Body of pancreas (tissue), 4 donors: ENCODE measurements at regions not wholly inside any gene's neighbourhood (a gene's known extent, or its start where the extent isn't known, plus 50 kb on each side); places are given as distances from the start of the nearest gene placed in this dataset.

Experiments used
- CTCF ChIP-seq, 7 experiments: fragments of 450-650 bp in 4 of 7; fragments of 200-600 bp in 3 of 7; sonication (generic) in 3 of 7; IDR thresholded peaks; one replicate each; pipeline ENCODE4 v1.5.1; 2016 to 2019; ENCODE audit warnings: antibody characterized with exemption in 7 of 7
- POLR2A ChIP-seq, 3 donors: fragments of 450-650 bp; IDR thresholded peaks; one replicate each; pipeline ENCODE4 v1.6.1; 2016; ENCODE audit warnings: antibody characterized with exemption in 3 of 3, mild to moderate bottlenecking in 2 of 3

- TF ChIP-seq CTCF (IDR thresholded peaks at IDR 0.05) (no peak), POLR2A (IDR thresholded peaks at IDR 0.05) (no peak)
Observed at GRCh38 chr6:99145738-99146137, 198.0 kb upstream of the FBXL4 start.
